Epidermal melanocyte (primary cell): ENCODE measurements at regions not wholly inside any gene's neighbourhood (a gene's known extent, or its start where the extent isn't known, plus 50 kb on each side); places are given as distances from the start of the nearest gene placed in this dataset.

ENCODE experiments used
- DNase-seq: peaks from one replicate; pipeline ENCODE4 v3.0.0; 2011; ENCODE audit warnings: low spot score; ENCODE audit not compliant: insufficient read length

GRCh38 chr11:37557990-37558389, 960.0 kb upstream of the RAG2 start:
- DNase-seq: no peak

- DNase-seq: no peak
These were observed 954.2 kb upstream of the RAG2 start for GRCh38 chr11:37552284-37552683.

- DNase-seq: no peak
These were observed 946.5 kb upstream of the RAG2 start for GRCh38 chr11:37544491-37544890.

- DNase-seq: no peak
These were observed 935.8 kb upstream of the RAG2 start for GRCh38 chr11:37533830-37534229.

- DNase-seq: no peak
These were observed 935.1 kb upstream of the RAG2 start for GRCh38 chr11:37533087-37533486.

- no peak for DNase-seq
These were observed 934.2 kb upstream of the RAG2 start for GRCh38 chr11:37532271-37532670.

- no peak for DNase-seq
These were observed 929.5 kb upstream of the RAG2 start for GRCh38 chr11:37527545-37527944.

- DNase-seq: no peak
These were observed 927.3 kb upstream of the RAG2 start for GRCh38 chr11:37525336-37525735.

GRCh38 chr11:37519781-37520180, 921.7 kb upstream of the RAG2 start:
- DNase-seq: no peak

- no peak for DNase-seq
These were observed 914.2 kb upstream of the RAG2 start for GRCh38 chr11:37512156-37512780.

- no peak for DNase-seq
These were observed 913.4 kb upstream of the RAG2 start for GRCh38 chr11:37511425-37511933.

GRCh38 chr11:37509506-37509905, 911.5 kb upstream of the RAG2 start:
- DNase-seq: no peak

- no peak for DNase-seq
These were observed 908.5 kb upstream of the RAG2 start for GRCh38 chr11:37506531-37506930.

- DNase-seq: no peak
These were observed 907.4 kb upstream of the RAG2 start for GRCh38 chr11:37505406-37505805.

GRCh38 chr11:37504921-37505320, 906.9 kb upstream of the RAG2 start:
- DNase-seq: no peak

GRCh38 chr11:37504060-37504611, 906.1 kb upstream of the RAG2 start:
- peak; percentile 19 for DNase-seq

GRCh38 chr11:37503411-37504059, 905.5 kb upstream of the RAG2 start:
- no peak for DNase-seq

- no peak for DNase-seq
These were observed 904.2 kb upstream of the RAG2 start for GRCh38 chr11:37502202-37502601.

GRCh38 chr11:37500425-37500824, 902.4 kb upstream of the RAG2 start:
- DNase-seq: no peak

GRCh38 chr11:37497326-37497725, 899.3 kb upstream of the RAG2 start:
- DNase-seq: no peak

- no peak for DNase-seq
These were observed 898.2 kb upstream of the RAG2 start for GRCh38 chr11:37496201-37496600.

- DNase-seq: no peak
These were observed 886.3 kb upstream of the RAG2 start for GRCh38 chr11:37484298-37484697.

- no peak for DNase-seq
These were observed 885.7 kb upstream of the RAG2 start for GRCh38 chr11:37483761-37484160.
